GM12873 (cell line): ENCODE measurements at regions not wholly inside any gene's neighbourhood (a gene's known extent, or its start where the extent isn't known, plus 50 kb on each side); places are given as distances from the start of the nearest gene placed in this dataset.

Experiments used
- CTCF ChIP-seq: IDR thresholded peaks from 2 replicates; pipeline ENCODE4 v1.5.1; 2012; ENCODE audit warnings: low read depth, mild to moderate bottlenecking, moderate library complexity, low read length, control low read depth; ENCODE audit not compliant: insufficient read depth; ENCODE audit errors: missing control alignments

- TF ChIP-seq CTCF: no peak
Observed at GRCh38 chr12:92462049-92462448, 240.7 kb upstream of the PLEKHG7 start.

- TF ChIP-seq CTCF: no peak
Observed at GRCh38 chr12:92459850-92460249, 242.9 kb upstream of the PLEKHG7 start.

GRCh38 chr12:92458996-92459395 is 243.8 kb upstream of the PLEKHG7 start:
- TF ChIP-seq CTCF: no peak

- no peak for TF ChIP-seq CTCF
Observed at GRCh38 chr12:92457458-92458180, 245.2 kb upstream of the PLEKHG7 start.

- TF ChIP-seq CTCF: no peak
Observed at GRCh38 chr12:92452763-92453162, 250.0 kb upstream of the PLEKHG7 start.

- TF ChIP-seq CTCF: no peak
Observed at GRCh38 chr12:92446083-92446460, 256.7 kb upstream of the PLEKHG7 start.

GRCh38 chr12:92445253-92446082 is 257.3 kb upstream of the PLEKHG7 start:
- no peak for TF ChIP-seq CTCF
